ENCODE measurements at regions not wholly inside any gene's neighbourhood (a gene's known extent, or its start where the extent isn't known, plus 50 kb on each side); places are given as distances from the start of the nearest gene placed in this dataset.
"Not testable (repeated sequence)": the region's sequence is repeated elsewhere in the genome, so short reads cannot be mapped to it uniquely, and the experiment has no call there.

GRCh38 chr6:6875818-6876470 lies 231.8 kb upstream of the RREB1 start:
- no peak for DNase-seq

GRCh38 chr6:6877792-6878191 lies 230.0 kb upstream of the RREB1 start:
- DNase-seq = not testable (repeated sequence)

- DNase-seq = no peak
Observed at GRCh38 chr6:6878887-6879585, 228.7 kb upstream of the RREB1 start.

GRCh38 chr6:6879586-6879974 lies 228.2 kb upstream of the RREB1 start:
- not testable (repeated sequence) for DNase-seq

GRCh38 chr6:6880745-6881437 lies 226.9 kb upstream of the RREB1 start:
- no peak for DNase-seq

- no peak for DNase-seq
Observed at GRCh38 chr6:6881438-6882225, 226.1 kb upstream of the RREB1 start.

- DNase-seq = no peak
Observed at GRCh38 chr6:6882592-6882991, 225.2 kb upstream of the RREB1 start.

GRCh38 chr6:6883011-6883410 lies 224.8 kb upstream of the RREB1 start:
- DNase-seq = no peak

GRCh38 chr6:6884193-6884627 lies 223.6 kb upstream of the RREB1 start:
- no peak for DNase-seq

- no peak for DNase-seq
Observed at GRCh38 chr6:6884916-6885315, 222.8 kb upstream of the RREB1 start.

GRCh38 chr6:6885521-6886170 lies 222.1 kb upstream of the RREB1 start:
- DNase-seq = no peak

- no peak for DNase-seq
Observed at GRCh38 chr6:6886171-6886885, 221.4 kb upstream of the RREB1 start.

- DNase-seq = no peak
Observed at GRCh38 chr6:6886886-6887285, 220.9 kb upstream of the RREB1 start.

- DNase-seq = no peak
Observed at GRCh38 chr6:6889601-6890000, 218.2 kb upstream of the RREB1 start.

- no peak for DNase-seq
Observed at GRCh38 chr6:6890400-6890858, 217.3 kb upstream of the RREB1 start.

GRCh38 chr6:6891125-6891721 lies 216.5 kb upstream of the RREB1 start:
- no peak for DNase-seq

- DNase-seq = no peak
Observed at GRCh38 chr6:6891949-6892461, 215.8 kb upstream of the RREB1 start.

- no peak for DNase-seq
Observed at GRCh38 chr6:6892744-6893583, 214.8 kb upstream of the RREB1 start.

- DNase-seq = no peak
Observed at GRCh38 chr6:6893701-6894100, 214.1 kb upstream of the RREB1 start.

- DNase-seq = no peak
Observed at GRCh38 chr6:6895929-6896328, 211.8 kb upstream of the RREB1 start.

Data from NCI-H1930 (cell line).